MG63 (cell line): ENCODE measurements at regions not wholly inside any gene's neighbourhood (a gene's known extent, or its start where the extent isn't known, plus 50 kb on each side); places are given as distances from the start of the nearest gene placed in this dataset.

ENCODE experiments used
- DNase-seq: peaks from one replicate; pipeline ENCODE4 v3.0.0-alpha.2; 2020
- H3K27me3 ChIP-seq: fragments of 250-450 bp; sonication (Bioruptor Pico); 2 replicates; pipeline ENCODE4 v1.5.1; 2020; ENCODE audit warnings: mild to moderate bottlenecking, moderate library complexity
- H3K36me3 ChIP-seq: fragments of 250-450 bp; sonication (Bioruptor Pico); 2 replicates; pipeline ENCODE4 v1.5.1; 2020; ENCODE audit warnings: mild to moderate bottlenecking, moderate library complexity
- H3K4me3 ChIP-seq: fragments of 250-450 bp; sonication (Bioruptor Pico); 2 replicates; pipeline ENCODE4 v1.5.1; 2020; ENCODE audit warnings: mild to moderate bottlenecking, moderate library complexity
- H3K9me3 ChIP-seq: fragments of 250-450 bp; sonication (Bioruptor Pico); 2 replicates; pipeline ENCODE4 v1.5.1; 2020; ENCODE audit warnings: mild to moderate bottlenecking, moderate library complexity

DNA sequence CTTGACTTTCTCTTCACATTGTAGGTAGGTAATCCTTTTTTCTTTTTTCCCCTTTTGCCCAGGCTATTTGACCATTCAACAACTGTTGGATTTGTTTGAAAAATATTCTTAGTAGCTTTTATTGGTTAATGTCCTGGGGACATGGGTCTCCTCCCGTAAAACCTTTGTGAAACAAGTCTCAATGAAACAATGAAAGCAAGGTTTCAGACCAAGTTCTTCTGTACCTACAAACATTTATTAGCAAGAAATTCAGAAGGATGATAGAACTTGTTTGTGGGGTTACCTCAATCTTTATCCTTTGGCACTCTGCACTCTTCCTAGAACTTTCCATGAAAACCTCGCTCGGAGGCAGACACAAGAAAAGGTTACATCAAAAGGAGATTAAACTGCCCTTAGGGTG is 190.7 kb upstream of the ANK2 start:
- Histone ChIP-seq H3K27me3 (no peaks in the 10 kb centered on the region), H3K36me3 (no peaks in the 10 kb centered on the region), H3K9me3 (no peaks in the 10 kb centered on the region), H3K4me3 (no peak overlapping the region)
- DNase-seq, result no peak

DNA sequence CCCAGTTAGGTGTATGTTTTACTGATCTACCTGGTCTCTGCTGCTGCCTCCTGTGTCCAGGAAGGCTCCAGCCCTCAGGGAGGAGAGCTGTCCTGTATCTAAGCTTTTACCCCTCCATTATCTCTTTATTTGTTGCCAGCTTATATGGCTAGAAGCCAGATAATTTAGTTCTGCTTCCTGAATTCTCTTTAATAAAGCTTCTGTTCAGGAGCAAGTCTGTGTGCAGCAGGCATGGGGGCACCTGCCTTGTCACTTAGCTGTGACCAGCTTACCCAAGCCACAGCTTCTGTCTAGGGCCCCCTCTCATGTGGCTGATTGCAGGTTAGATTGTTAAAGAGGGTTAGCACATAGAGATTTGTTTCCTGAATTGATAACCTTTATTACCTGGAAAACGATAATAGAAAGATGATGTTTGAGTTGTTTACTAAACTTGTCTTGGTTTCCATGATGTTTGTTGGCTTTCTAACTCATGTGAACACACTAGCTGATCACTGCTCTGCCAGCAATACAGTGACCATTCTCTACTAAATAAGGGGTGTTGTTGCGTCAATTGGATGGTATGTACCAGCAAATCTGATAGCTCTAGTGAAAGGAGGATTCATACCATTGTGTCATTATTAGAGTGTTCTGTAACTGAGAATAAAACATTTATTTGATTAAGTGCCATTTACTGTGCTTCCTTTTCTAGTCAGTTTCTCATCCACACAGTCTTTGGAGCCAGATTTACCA is 189.8 kb upstream of the ANK2 start:
- Histone ChIP-seq H3K36me3 (no peaks in the 10 kb centered on the region), H3K27me3 (no peaks in the 10 kb centered on the region), H3K4me3 (no peak overlapping the region), H3K9me3 (no peaks in the 10 kb centered on the region)
- no peak for DNase-seq

DNA sequence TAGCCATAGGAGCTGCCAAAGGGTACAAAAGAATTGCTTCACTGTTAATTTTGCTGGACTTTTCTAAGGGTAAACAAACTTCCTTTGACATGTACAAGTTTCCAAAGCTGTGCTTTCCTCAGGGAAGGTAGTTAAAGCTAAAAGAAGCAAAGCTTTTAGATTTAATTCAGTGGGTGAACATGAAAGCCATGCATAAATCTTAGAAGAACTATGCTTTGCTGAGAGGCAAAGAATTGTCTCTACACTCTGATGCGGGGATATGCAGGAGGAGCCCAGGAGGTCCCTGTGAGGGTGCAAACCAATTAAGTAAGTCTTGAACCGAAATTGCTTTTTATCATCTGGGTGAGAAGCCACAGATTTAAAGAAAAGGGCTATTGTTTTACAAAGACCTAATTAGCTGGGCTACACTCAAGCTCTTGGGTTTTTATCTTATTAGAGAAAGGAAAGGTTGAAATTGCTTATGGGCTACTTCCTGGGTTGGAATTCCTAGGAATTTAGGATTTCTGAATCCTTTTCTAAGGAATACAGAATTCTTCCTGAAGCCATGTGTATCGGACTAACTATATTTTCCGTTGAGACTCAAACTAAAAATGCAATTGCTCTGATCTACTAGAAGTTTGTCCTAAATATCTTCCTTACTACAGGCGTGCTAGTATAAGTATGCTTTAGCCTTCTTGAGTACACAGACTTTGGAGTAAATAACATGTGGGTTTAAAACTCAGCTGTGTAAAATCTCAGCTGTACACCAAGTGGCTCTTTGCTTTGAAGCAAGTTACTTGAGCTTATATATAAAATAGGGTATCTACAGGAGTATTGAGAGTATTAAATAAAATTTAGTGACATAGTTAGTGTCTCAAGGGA is 188.4 kb upstream of the ANK2 start:
- no peaks in the 10 kb centered on the region for H3K9me3 ChIP-seq
- no peak overlapping the region for H3K4me3 ChIP-seq
- H3K27me3 ChIP-seq, result no peaks in the 10 kb centered on the region
- no peak for DNase-seq
- H3K36me3 ChIP-seq, result no peaks in the 10 kb centered on the region

DNA sequence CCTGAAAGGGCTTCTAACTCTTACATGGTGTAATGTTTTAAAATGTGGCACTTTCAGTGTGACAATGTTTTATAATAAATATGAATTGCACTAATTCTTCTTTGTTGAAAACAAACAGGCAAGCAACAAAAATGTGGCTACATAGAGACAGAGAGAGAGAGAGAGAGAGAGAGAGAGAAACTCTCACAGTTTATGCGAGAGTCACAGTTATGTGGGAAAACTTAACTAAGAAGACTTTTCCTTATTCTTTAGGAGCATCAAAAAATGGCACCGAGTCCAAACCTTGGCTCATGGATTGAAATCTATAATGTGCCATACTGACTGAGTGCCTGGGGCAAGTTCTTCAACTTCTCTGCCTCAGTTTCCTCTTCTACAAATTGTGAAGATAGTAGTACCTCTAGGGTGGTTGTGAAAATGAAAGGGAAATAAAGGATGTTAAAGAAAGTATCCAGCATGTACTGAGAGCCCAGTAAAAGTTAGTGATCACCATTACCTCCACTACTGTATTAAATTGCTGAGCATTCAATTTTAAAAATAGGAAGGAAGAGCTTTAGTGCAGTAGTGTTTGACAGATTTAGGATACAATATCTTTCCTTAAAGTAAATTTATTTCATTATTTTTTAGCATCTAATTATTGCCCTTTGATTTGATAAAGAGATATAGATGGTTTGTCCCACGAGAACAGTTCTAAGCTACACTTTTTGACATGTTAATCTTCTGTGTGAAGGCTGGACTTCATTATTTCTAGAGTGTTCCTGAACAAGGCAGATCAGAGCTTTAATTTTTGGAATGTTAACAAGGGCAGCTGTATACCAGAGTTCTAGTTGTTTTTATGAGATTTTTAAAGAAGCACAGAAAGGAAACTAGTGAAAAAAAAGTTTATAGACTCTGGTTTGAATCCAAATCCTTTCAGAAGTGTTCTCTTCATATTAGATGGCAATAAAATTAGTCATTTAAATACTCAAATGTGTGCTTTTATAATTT is 187.5 kb upstream of the ANK2 start:
- Histone ChIP-seq H3K36me3 (no peaks in the 10 kb centered on the region), H3K4me3 (no peak overlapping the region), H3K27me3 (no peaks in the 10 kb centered on the region), H3K9me3 (no peaks in the 10 kb centered on the region)
- no peak for DNase-seq

DNA sequence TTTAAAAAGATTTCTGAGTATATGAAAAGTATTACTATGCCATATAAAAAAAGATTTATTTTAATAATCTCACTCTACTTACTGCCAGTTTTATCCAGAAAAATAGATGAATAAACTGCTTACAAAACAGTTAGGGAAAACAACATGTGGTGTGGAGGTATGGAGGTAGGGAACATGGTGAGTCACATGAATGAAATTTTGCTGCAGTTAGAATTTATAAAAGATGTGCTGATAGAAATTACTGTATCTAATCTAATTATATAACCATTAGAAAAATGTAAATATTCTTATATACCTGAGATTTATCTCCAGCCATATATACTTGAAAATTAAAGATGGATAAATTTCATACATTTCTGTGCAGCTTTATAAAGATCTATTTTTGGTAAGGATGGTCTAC is 184.0 kb upstream of the ANK2 start:
- H3K4me3 ChIP-seq, result no peak overlapping the region
- H3K9me3 ChIP-seq, result no peaks in the 10 kb centered on the region
- no peak for DNase-seq
- no peaks in the 10 kb centered on the region for H3K36me3 ChIP-seq
- no peaks in the 10 kb centered on the region for H3K27me3 ChIP-seq

DNA sequence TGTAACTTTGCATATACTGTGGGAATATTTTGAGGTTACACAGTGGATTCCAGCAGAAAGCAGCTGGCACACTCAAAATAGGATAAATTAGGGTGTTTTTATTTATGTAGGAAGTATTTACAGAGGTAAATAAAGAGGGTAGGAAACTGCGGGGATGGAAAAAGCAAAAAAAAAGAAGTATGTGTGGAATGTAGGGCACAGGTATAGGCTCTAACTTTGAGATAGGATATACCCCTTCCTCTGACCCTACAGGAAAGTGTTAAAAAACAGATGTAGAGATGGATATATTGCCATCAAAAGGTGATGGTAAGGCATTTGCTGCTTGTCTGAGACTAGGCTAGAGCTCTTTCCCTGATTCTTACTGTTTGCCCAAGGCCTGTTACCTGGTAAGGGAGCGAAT is 173.1 kb upstream of the ANK2 start:
- Histone ChIP-seq H3K4me3 (no peak overlapping the region), H3K27me3 (no peaks in the 10 kb centered on the region), H3K9me3 (no peaks in the 10 kb centered on the region), H3K36me3 (no peaks in the 10 kb centered on the region)
- DNase-seq, result no peak

DNA sequence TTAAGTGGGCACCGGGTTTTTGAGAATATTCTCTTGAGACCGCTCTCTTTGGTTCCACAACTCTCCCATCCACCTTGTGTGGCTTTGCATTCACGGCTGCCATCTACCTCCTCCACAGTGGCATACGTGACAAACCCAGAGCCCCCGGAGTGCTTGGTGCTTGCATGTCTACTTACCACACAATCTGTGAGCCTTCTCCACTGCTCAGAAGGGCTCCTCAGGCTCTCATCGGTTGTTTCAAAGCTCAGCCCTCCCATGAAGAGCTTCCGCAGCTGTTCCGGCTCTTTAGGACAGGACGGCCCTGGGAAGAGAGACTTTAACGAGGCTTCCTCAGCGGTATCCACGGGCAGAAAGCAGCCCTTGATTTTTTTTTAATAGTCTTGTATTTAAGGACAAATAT is 167.6 kb upstream of the ANK2 start:
- Histone ChIP-seq H3K27me3 (no peaks in the 10 kb centered on the region), H3K4me3 (no peak overlapping the region), H3K36me3 (no peaks in the 10 kb centered on the region), H3K9me3 (no peaks in the 10 kb centered on the region)
- DNase-seq, result no peak

DNA sequence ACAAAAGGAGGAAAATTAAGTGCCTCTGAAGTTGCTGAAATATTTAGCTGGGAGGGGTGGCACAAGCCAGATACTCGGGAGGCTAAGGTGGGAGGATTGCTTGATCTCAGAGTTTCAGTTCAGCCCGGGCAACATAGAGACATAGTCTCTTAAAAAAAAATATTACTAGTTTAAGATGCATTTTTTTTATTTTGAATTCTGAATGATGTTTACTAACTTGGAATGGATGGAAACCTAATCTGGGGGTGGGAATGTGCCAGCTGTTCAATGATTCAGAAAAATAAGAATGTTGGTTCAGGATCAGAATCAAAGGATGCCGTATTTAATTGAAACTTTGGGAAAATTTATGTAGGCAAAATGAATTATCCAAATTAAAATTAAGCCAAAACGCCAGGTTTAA is 167.2 kb upstream of the ANK2 start:
- no peaks in the 10 kb centered on the region for H3K36me3 ChIP-seq
- H3K27me3 ChIP-seq, result no peaks in the 10 kb centered on the region
- no peak overlapping the region for H3K4me3 ChIP-seq
- H3K9me3 ChIP-seq, result no peaks in the 10 kb centered on the region
- DNase-seq, result no peak

DNA sequence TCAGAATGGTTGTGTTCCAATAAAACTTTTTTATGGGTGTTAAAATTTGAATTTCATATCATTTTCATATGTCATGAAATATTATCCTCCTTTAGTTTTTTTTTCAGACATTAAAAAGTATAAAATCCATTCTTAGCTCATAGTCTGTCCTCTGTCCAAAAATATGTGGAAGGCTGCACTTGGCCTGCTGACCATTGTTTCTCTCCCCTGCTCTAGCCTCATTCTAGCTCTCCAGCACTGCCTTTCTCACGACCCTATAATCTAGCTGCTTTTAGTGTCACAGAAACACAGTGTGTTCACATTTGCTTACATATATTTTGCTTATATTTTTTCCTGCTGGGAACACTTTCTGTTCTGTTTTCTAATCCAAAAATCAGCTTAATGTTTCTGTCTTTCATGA is 165.0 kb upstream of the ANK2 start:
- H3K9me3 ChIP-seq, result no peaks in the 10 kb centered on the region
- no peak for DNase-seq

DNA sequence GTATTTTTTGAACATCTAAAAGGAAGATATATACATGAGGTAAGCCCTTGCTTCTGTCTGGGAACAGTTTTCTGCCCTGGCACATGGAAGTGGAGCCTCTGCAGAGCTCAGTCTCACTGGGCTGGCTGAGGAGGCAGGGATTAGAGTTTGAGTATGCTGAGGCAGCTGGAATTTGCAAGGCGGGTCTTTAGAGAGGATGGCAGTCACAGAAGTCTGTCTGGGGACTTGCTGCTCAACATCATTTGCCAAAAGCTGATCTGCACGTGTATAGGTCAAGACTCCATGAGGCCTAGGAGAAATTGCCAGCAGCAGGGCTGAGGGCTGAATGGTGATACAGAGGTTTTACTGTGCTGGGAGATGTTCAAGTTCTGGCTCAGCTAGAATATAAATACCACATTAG is 163.6 kb upstream of the ANK2 start:
- H3K36me3 ChIP-seq, result no peaks in the 10 kb centered on the region
- DNase-seq, result no peak
- H3K27me3 ChIP-seq, result no peaks in the 10 kb centered on the region
- no peaks in the 10 kb centered on the region for H3K9me3 ChIP-seq
- no peak overlapping the region for H3K4me3 ChIP-seq

More for the DNA sequence above, 165.0 kb upstream of the ANK2 start:
- Histone ChIP-seq H3K36me3 (no peaks in the 10 kb centered on the region), H3K4me3 (no peak overlapping the region), H3K27me3 (no peaks in the 10 kb centered on the region)

DNA sequence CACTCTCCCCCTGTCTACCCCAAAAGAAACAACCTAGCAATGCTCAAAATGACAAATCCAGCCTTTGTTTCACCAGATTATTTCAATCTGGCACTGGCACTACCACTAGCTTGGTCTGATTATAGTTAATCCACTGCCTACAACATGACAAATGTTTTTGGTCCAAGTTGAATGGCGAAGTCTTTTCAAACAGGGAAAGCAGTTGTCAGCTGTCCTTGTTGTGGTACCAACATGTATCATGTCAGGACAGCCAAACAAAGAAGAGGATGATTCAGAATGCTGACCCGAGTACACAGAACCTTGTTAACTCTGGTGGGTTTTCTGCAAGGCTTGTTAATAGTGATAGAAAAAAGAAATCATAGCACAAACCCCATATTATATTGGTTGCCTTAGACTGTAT is 160.8 kb upstream of the ANK2 start:
- no peak for DNase-seq
- Histone ChIP-seq H3K9me3 (no peaks in the 10 kb centered on the region), H3K27me3 (no peaks in the 10 kb centered on the region), H3K4me3 (no peak overlapping the region), H3K36me3 (no peaks in the 10 kb centered on the region)

DNA sequence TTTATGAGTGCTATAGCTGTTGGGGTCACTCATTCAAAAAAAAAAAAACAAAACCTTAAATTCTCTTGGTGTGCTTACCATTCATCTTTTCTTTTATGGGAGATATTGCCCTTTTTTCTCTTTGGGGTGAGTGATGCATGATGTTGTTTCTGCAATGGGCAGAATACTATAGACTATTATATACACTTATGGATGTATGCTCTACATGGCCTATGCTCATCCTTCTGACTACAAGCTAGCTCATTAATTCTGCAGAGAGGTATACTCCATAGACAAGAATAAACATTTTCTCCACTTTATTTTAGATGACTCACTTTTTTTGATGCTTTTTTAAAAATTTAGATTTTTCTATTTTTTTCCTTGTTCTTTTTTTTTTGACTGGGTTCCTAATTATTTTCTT is 160.3 kb upstream of the ANK2 start:
- H3K36me3 ChIP-seq, result no peaks in the 10 kb centered on the region
- no peak overlapping the region; the same call in 1 of the 2 replicates for H3K4me3 ChIP-seq
- H3K9me3 ChIP-seq, result no peaks in the 10 kb centered on the region
- DNase-seq, result no peak
- no peaks in the 10 kb centered on the region for H3K27me3 ChIP-seq

DNA sequence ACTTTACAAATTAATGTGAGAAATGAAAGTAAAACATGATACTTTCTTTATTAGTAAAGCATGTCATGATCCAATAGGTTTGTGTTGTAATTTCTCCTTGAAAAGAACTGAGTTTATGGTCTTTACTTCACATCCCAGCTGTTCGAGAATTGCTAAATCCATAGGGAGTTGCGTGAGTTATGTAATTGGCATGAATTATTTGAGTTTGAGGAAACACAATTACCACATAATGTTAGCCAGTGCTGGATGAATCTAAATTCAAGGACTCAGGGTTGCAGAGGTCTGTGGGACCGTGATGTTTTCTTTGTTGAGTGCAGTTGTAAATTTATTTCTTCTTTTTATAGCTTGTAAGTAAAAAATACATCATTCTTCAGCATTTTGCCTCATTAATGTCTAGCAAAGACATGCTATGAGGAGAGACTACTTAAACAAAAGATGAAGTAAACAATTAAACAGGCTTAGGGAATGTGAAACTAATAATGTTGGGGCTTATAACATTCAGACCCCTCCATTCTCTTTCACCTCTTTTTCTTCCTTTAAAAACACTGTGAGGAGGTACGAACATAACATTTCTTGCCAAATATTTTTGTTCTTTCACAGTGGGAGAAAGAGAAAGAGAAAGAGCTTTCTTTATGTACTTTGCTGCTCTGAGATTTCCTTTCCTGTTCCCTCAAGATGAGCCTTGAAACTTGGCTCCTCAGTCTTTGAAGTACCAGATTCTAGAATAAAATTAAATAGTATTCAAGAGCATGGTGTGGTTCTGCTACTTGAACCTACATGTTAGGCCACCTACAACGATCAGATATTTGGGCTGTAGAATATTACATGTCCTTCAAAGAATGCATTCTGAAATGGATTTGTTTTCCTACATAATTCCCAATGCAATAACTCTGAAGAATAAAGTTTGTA is 159.6 kb upstream of the ANK2 start:
- Histone ChIP-seq H3K36me3 (no peaks in the 10 kb centered on the region), H3K4me3 (peak overlapping the region; percentile 25), H3K9me3 (no peaks in the 10 kb centered on the region), H3K27me3 (no peaks in the 10 kb centered on the region)
- DNase-seq, result no peak

DNA sequence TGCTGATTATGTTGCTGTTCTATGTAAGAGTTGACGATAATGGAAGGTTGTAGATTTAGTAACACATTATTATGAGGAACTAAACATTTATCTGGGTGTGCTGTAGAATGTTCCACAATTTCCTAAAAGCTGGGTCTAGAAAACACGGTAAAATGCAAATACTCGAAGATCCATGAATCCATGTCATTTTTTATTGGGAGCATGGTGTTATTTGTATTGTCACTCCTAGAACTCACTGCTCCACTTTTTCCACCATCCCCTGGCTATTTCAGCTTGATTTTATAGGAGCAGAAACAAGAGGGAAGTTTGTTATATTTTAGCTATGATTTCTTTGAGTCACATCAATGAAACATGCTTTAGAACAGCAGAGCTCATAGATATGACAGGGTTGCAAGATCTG is 155.0 kb upstream of the ANK2 start:
- DNase-seq, result no peak
- Histone ChIP-seq H3K36me3 (no peaks in the 10 kb centered on the region), H3K9me3 (no peaks in the 10 kb centered on the region), H3K4me3 (no peak overlapping the region), H3K27me3 (no peaks in the 10 kb centered on the region)

DNA sequence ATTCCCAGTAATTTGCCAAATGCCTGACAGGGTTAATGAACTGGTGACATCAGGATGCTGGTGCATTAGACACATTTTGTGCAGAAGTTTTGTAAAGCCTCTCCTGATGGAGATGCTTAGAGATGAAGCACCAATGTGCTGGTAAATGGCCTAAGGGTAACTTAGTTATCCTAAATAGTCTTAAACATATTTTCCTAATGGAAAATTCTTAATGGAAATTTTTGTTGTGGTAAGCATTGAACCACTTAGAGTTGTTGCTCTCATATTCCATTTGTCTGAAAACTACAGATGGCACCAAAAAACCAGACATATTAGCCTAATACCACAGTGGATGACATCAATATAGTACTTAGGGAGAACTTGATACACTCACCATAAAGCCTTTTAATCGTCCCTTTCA is 154.5 kb upstream of the ANK2 start:
- no peaks in the 10 kb centered on the region for H3K27me3 ChIP-seq
- no peaks in the 10 kb centered on the region for H3K9me3 ChIP-seq
- no peaks in the 10 kb centered on the region for H3K36me3 ChIP-seq
- no peak overlapping the region for H3K4me3 ChIP-seq
- no peak for DNase-seq
